Fibroblast of lung (primary cell): ENCODE measurements at regions not wholly inside any gene's neighbourhood (a gene's known extent, or its start where the extent isn't known, plus 50 kb on each side); places are given as distances from the start of the nearest gene placed in this dataset.

ENCODE experiments used
- CTCF ChIP-seq, 2 donors: IDR thresholded peaks in 1 of 2; conservative IDR thresholded peaks in 1 of 2; 1 replicate in 1 of 2; 2 replicates in 1 of 2; pipeline ENCODE4 v1.5.1; 2011 to 2012; ENCODE audit warnings: low read length in 2 of 2, control low read depth in 1 of 2, inconsistent platforms in 1 of 2, low read depth in 1 of 2, mild to moderate bottlenecking in 1 of 2
- EZH2 ChIP-seq: IDR thresholded peaks from 2 replicates; pipeline ENCODE4 v1.5.1; 2012; ENCODE audit warnings: low read length, control low read depth, mild to moderate bottlenecking; ENCODE audit errors: missing control alignments

DNA sequence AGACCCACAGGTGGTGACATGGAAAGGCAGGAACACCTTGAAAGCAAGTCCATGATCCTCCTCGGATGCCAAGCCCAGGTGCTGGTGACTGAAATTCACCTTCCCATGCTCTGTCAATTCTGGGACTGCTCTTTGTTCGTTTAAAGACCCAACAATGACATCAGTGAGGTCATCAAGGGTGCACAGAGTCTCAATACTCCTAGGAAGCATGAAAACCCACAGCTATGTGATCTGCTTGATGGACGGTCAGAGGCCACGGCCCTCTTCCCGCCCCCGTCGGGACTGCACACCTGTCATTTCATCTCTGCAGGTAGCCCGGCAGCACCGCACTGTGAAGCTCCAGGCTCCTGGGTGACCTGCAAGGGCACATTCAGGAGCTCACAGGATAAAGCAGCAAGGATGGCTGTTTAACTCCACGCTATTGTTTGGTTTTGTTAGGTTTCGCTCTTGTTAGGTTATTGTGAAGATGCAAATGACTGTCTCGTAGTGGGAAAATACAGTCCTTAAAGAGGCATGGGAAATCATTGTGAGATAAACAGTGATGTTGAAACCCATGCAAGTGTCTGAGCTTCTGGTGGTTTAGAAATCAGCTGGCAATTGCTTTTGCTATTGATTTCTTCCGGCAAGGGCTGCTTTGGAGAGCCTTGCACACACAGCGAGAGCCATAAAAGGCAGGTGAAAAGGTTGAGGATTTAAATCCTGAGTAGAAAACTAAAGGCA is 124.8 kb upstream of the AJAP1 start:
- TF ChIP-seq CTCF (conservative IDR thresholded peaks at IDR 0.05 in 1 of 2, IDR thresholded peaks at IDR 0.05 in 1 of 2; ENCODE audit: low read depth in 1 of 2, low read length in 2 of 2) (no peak), EZH2 (no peak)
